ENCODE measurements at regions not wholly inside any gene's neighbourhood (a gene's known extent, or its start where the extent isn't known, plus 50 kb on each side); places are given as distances from the start of the nearest gene placed in this dataset.

GRCh38 chr5:31137676-31138075 is 55.8 kb upstream of the CDH6 start:
- no peak overlapping the region for H3K27ac ChIP-seq
- no peak for TF ChIP-seq CTCF (conservative IDR thresholded peaks at IDR 0.05)

- no peak for TF ChIP-seq CTCF (conservative IDR thresholded peaks at IDR 0.05)
- H3K27ac ChIP-seq, result no peak overlapping the region
Measured at GRCh38 chr5:31135542-31135941, 57.9 kb upstream of the CDH6 start.

GRCh38 chr5:31133488-31133887 is 60.0 kb upstream of the CDH6 start:
- no peak overlapping the region for H3K27ac ChIP-seq
- no peak for TF ChIP-seq CTCF (conservative IDR thresholded peaks at IDR 0.05)

GRCh38 chr5:31131381-31131891 is 62.0 kb upstream of the CDH6 start:
- no peak overlapping the region for H3K27ac ChIP-seq
- TF ChIP-seq CTCF (conservative IDR thresholded peaks at IDR 0.05), result no peak

GRCh38 chr5:31130676-31131075 is 62.8 kb upstream of the CDH6 start:
- no peak overlapping the region for H3K27ac ChIP-seq
- no peak for TF ChIP-seq CTCF (conservative IDR thresholded peaks at IDR 0.05)

GRCh38 chr5:31124651-31125305 is 68.7 kb upstream of the CDH6 start:
- no peak for TF ChIP-seq CTCF (conservative IDR thresholded peaks at IDR 0.05)
- no peak overlapping the region for H3K27ac ChIP-seq

- TF ChIP-seq CTCF (conservative IDR thresholded peaks at IDR 0.05), result no peak
Measured at GRCh38 chr5:31124026-31124425, 69.5 kb upstream of the CDH6 start.

More at GRCh38 chr5:31124026-31124425, 69.5 kb upstream of the CDH6 start:
- no peak overlapping the region for H3K27ac ChIP-seq

Data from VCaP (cell line).